ENCODE measurements at regions not wholly inside any gene's neighbourhood (a gene's known extent, or its start where the extent isn't known, plus 50 kb on each side); places are given as distances from the start of the nearest gene placed in this dataset.
A peak's percentile ranks its signal among the peaks of the same experiment; 100 is the strongest.
"Not testable (repeated sequence)": the region's sequence is repeated elsewhere in the genome, so short reads cannot be mapped to it uniquely, and the experiment has no call there.

- Mint-ChIP-seq H3K4me1 (no peaks in the 10 kb centered on the region), H3K27ac (no peak overlapping the region), H3K9me3 (no peaks in the 10 kb centered on the region), H3K4me3 (no peak overlapping the region), H3K27me3 (ENCODE audit: low read depth, poor library complexity) (peaks cover 2% of the 10 kb centered on the region), H3K36me3 (ENCODE audit: low read depth) (no peaks in the 10 kb centered on the region)
- DNase-seq = no peak
- TF ChIP-seq CTCF (IDR thresholded peaks at IDR 0.05) = no peak
Measured at GRCh38 chr11:28900427-28900826, 792.2 kb downstream of the METTL15 start.

GRCh38 chr11:28899706-28900105 is 791.5 kb downstream of the METTL15 start:
- no peak overlapping the region for H3K4me3 Mint-ChIP-seq
- H3K27me3 Mint-ChIP-seq (ENCODE audit: low read depth, poor library complexity) = peaks cover 3% of the 10 kb centered on the region
- DNase-seq = no peak
- no peak overlapping the region for H3K27ac Mint-ChIP-seq
- TF ChIP-seq CTCF (IDR thresholded peaks at IDR 0.05) = no peak
- H3K9me3 Mint-ChIP-seq = no peaks in the 10 kb centered on the region
- no peaks in the 10 kb centered on the region for H3K4me1 Mint-ChIP-seq
- no peaks in the 10 kb centered on the region for H3K36me3 Mint-ChIP-seq (ENCODE audit: low read depth)

- not testable (repeated sequence) for H3K9me3 Mint-ChIP-seq; H3K27ac Mint-ChIP-seq; DNase-seq; H3K4me3 Mint-ChIP-seq; H3K27me3 Mint-ChIP-seq (ENCODE audit: low read depth, poor library complexity); H3K4me1 Mint-ChIP-seq; H3K36me3 Mint-ChIP-seq (ENCODE audit: low read depth)
Measured at GRCh38 chr11:28890601-28891040, 782.4 kb downstream of the METTL15 start.

- Mint-ChIP-seq H3K4me1 (no peaks in the 10 kb centered on the region), H3K9me3 (no peaks in the 10 kb centered on the region), H3K27ac (peak overlapping the region; percentile 53), H3K27me3 (ENCODE audit: low read depth, poor library complexity) (no peaks in the 10 kb centered on the region), H3K4me3 (no peak overlapping the region), H3K36me3 (ENCODE audit: low read depth) (no peaks in the 10 kb centered on the region)
- DNase-seq = no peak
- TF ChIP-seq CTCF (IDR thresholded peaks at IDR 0.05) = no peak
Measured at GRCh38 chr11:28887681-28888080, 779.5 kb downstream of the METTL15 start.

GRCh38 chr11:28879869-28880268 is 771.7 kb downstream of the METTL15 start:
- no peak for DNase-seq
- Mint-ChIP-seq H3K9me3 (no peaks in the 10 kb centered on the region), H3K4me1 (no peaks in the 10 kb centered on the region), H3K27me3 (ENCODE audit: low read depth, poor library complexity) (no peaks in the 10 kb centered on the region), H3K27ac (no peak overlapping the region), H3K4me3 (no peak overlapping the region), H3K36me3 (ENCODE audit: low read depth) (no peaks in the 10 kb centered on the region)
- no peak for TF ChIP-seq CTCF (IDR thresholded peaks at IDR 0.05)

- H3K27ac Mint-ChIP-seq = no peak overlapping the region
- no peak for TF ChIP-seq CTCF (IDR thresholded peaks at IDR 0.05)
- no peaks in the 10 kb centered on the region for H3K4me1 Mint-ChIP-seq
- H3K9me3 Mint-ChIP-seq = no peaks in the 10 kb centered on the region
- no peak for DNase-seq
- no peak overlapping the region for H3K4me3 Mint-ChIP-seq
- no peaks in the 10 kb centered on the region for H3K27me3 Mint-ChIP-seq (ENCODE audit: low read depth, poor library complexity)
- H3K36me3 Mint-ChIP-seq (ENCODE audit: low read depth) = no peaks in the 10 kb centered on the region
Measured at GRCh38 chr11:28878025-28878424, 769.8 kb downstream of the METTL15 start.

Data from nephron progenitor cell (in vitro differentiated cells).